T-helper 17 cell (primary cell): ENCODE measurements at regions not wholly inside any gene's neighbourhood (a gene's known extent, or its start where the extent isn't known, plus 50 kb on each side); places are given as distances from the start of the nearest gene placed in this dataset.
"Not testable (repeated sequence)": the region's sequence is repeated elsewhere in the genome, so short reads cannot be mapped to it uniquely, and the experiment has no call there.

Experiments
- ATAC-seq: fragments of 150-1000 bp; cut with Tn5 transposase; 2 replicates; pipeline ENCODE4 v1.10.0; 2021; ENCODE audit warnings: mild to moderate bottlenecking, moderate library complexity
- DNase-seq, 3 donors: peaks; one replicate each; pipeline versions ENCODE4 v3.0.0 to v3.0.0-alpha.2; 2020 to 2021
- H3K9me3 ChIP-seq: one replicate; pipeline ENCODE4 v1.7.0; 2013; ENCODE audit warnings: low read length, mild to moderate bottlenecking; ENCODE audit not compliant: control insufficient read depth, poor library complexity, severe bottlenecking
- H3K27ac Mint-ChIP-seq: one replicate; pipeline ENCODE4 v1.8.0; 2022; ENCODE audit warnings: mild to moderate bottlenecking, moderate library complexity, mixed read lengths
- H3K27me3 Mint-ChIP-seq: one replicate; pipeline ENCODE4 v1.8.0; 2022; ENCODE audit warnings: mixed read lengths
- H3K36me3 Mint-ChIP-seq: one replicate; pipeline ENCODE4 v1.8.0; 2022; ENCODE audit warnings: low read depth, mixed read lengths
- H3K4me1 Mint-ChIP-seq: one replicate; pipeline ENCODE4 v1.8.0; 2022; ENCODE audit warnings: mild to moderate bottlenecking, mixed read lengths
- H3K4me3 Mint-ChIP-seq: one replicate; pipeline ENCODE4 v1.8.0; 2022; ENCODE audit warnings: mild to moderate bottlenecking, moderate library complexity, mixed read lengths

- no peak for DNase-seq
- H3K27ac Mint-ChIP-seq = no peak overlapping the region
- no peaks in the 10 kb centered on the region for H3K4me1 Mint-ChIP-seq
- no peaks in the 10 kb centered on the region for H3K36me3 Mint-ChIP-seq
- H3K9me3 ChIP-seq = no peaks in the 10 kb centered on the region
- no peak overlapping the region for H3K4me3 Mint-ChIP-seq
- H3K27me3 Mint-ChIP-seq = no peaks in the 10 kb centered on the region
- ATAC-seq = no peak
Observed at GRCh38 chr2:154507186-154507585, 191.3 kb upstream of the KCNJ3 start.

- ATAC-seq = no peak
- H3K9me3 ChIP-seq = no peaks in the 10 kb centered on the region
- H3K36me3 Mint-ChIP-seq = no peaks in the 10 kb centered on the region
- H3K4me1 Mint-ChIP-seq = no peaks in the 10 kb centered on the region
- no peak overlapping the region for H3K27ac Mint-ChIP-seq
- no peak for DNase-seq
- H3K4me3 Mint-ChIP-seq = no peak overlapping the region
- no peaks in the 10 kb centered on the region for H3K27me3 Mint-ChIP-seq
Observed at GRCh38 chr2:154518872-154519271, 179.6 kb upstream of the KCNJ3 start.

GRCh38 chr2:154520951-154521350 lies 177.5 kb upstream of the KCNJ3 start:
- H3K9me3 ChIP-seq, H3K4me3 Mint-ChIP-seq, H3K27me3 Mint-ChIP-seq, H3K36me3 Mint-ChIP-seq, DNase-seq, ATAC-seq, H3K4me1 Mint-ChIP-seq, H3K27ac Mint-ChIP-seq: not testable (repeated sequence)

GRCh38 chr2:154526234-154526633 lies 172.3 kb upstream of the KCNJ3 start:
- no peaks in the 10 kb centered on the region for H3K4me1 Mint-ChIP-seq
- DNase-seq = no peak
- H3K9me3 ChIP-seq = no peaks in the 10 kb centered on the region
- H3K27me3 Mint-ChIP-seq = no peaks in the 10 kb centered on the region
- no peak for ATAC-seq
- H3K4me3 Mint-ChIP-seq = no peak overlapping the region
- no peaks in the 10 kb centered on the region for H3K36me3 Mint-ChIP-seq
- H3K27ac Mint-ChIP-seq = no peak overlapping the region

GRCh38 chr2:154527962-154528361 lies 170.5 kb upstream of the KCNJ3 start:
- Mint-ChIP-seq H3K36me3 (no peaks in the 10 kb centered on the region), H3K27ac (no peak overlapping the region)
- no peak for ATAC-seq

GRCh38 chr2:154532004-154532403 lies 166.5 kb upstream of the KCNJ3 start:
- no peaks in the 10 kb centered on the region for H3K4me1 Mint-ChIP-seq
- H3K9me3 ChIP-seq = no peaks in the 10 kb centered on the region
- no peaks in the 10 kb centered on the region for H3K27me3 Mint-ChIP-seq
- ATAC-seq (no peak), DNase-seq (no peak)
- H3K27ac Mint-ChIP-seq = no peak overlapping the region
- H3K4me3 Mint-ChIP-seq = no peak overlapping the region
- no peaks in the 10 kb centered on the region for H3K36me3 Mint-ChIP-seq

More at GRCh38 chr2:154527962-154528361, 170.5 kb upstream of the KCNJ3 start:
- DNase-seq = no peak
- H3K27me3 Mint-ChIP-seq = no peaks in the 10 kb centered on the region
- no peak overlapping the region for H3K4me3 Mint-ChIP-seq
- no peaks in the 10 kb centered on the region for H3K4me1 Mint-ChIP-seq
- no peaks in the 10 kb centered on the region for H3K9me3 ChIP-seq

GRCh38 chr2:154532763-154533162 lies 165.7 kb upstream of the KCNJ3 start:
- Mint-ChIP-seq H3K4me3 (no peak overlapping the region), H3K27ac (no peak overlapping the region), H3K27me3 (no peaks in the 10 kb centered on the region), H3K4me1 (no peaks in the 10 kb centered on the region), H3K36me3 (no peaks in the 10 kb centered on the region)
- ATAC-seq (no peak), DNase-seq (no peak)
- H3K9me3 ChIP-seq = no peaks in the 10 kb centered on the region

GRCh38 chr2:154533300-154533940 lies 165.1 kb upstream of the KCNJ3 start:
- Mint-ChIP-seq H3K4me1 (no peaks in the 10 kb centered on the region), H3K27ac (no peak overlapping the region), H3K27me3 (no peaks in the 10 kb centered on the region), H3K36me3 (no peaks in the 10 kb centered on the region), H3K4me3 (no peak overlapping the region)
- no peaks in the 10 kb centered on the region for H3K9me3 ChIP-seq
- ATAC-seq (no peak), DNase-seq (no peak)

- no peaks in the 10 kb centered on the region for H3K27me3 Mint-ChIP-seq
- H3K9me3 ChIP-seq = no peaks in the 10 kb centered on the region
- DNase-seq (no peak), ATAC-seq (no peak)
- H3K36me3 Mint-ChIP-seq = no peaks in the 10 kb centered on the region
- no peak overlapping the region for H3K4me3 Mint-ChIP-seq
- H3K27ac Mint-ChIP-seq = no peak overlapping the region
- H3K4me1 Mint-ChIP-seq = no peaks in the 10 kb centered on the region
Observed at GRCh38 chr2:154537024-154537423, 161.5 kb upstream of the KCNJ3 start.

- Mint-ChIP-seq H3K4me3 (no peak overlapping the region), H3K27me3 (no peaks in the 10 kb centered on the region), H3K27ac (no peak overlapping the region), H3K36me3 (no peaks in the 10 kb centered on the region), H3K4me1 (no peaks in the 10 kb centered on the region)
- no peak for ATAC-seq
- DNase-seq = no peak
- H3K9me3 ChIP-seq = no peaks in the 10 kb centered on the region
Observed at GRCh38 chr2:154537843-154538450, 160.5 kb upstream of the KCNJ3 start.

- Mint-ChIP-seq H3K27me3 (no peaks in the 10 kb centered on the region), H3K36me3 (no peaks in the 10 kb centered on the region), H3K4me1 (no peaks in the 10 kb centered on the region), H3K27ac (no peak overlapping the region), H3K4me3 (no peak overlapping the region)
- ATAC-seq = no peak
- no peak for DNase-seq
- no peaks in the 10 kb centered on the region for H3K9me3 ChIP-seq
Observed at GRCh38 chr2:154546341-154546740, 152.2 kb upstream of the KCNJ3 start.

GRCh38 chr2:154549869-154550268 lies 148.6 kb upstream of the KCNJ3 start:
- no peaks in the 10 kb centered on the region for H3K4me1 Mint-ChIP-seq
- DNase-seq (no peak), ATAC-seq (no peak)
- H3K9me3 ChIP-seq = no peaks in the 10 kb centered on the region
- no peak overlapping the region for H3K4me3 Mint-ChIP-seq
- H3K36me3 Mint-ChIP-seq = no peaks in the 10 kb centered on the region
- H3K27me3 Mint-ChIP-seq = no peaks in the 10 kb centered on the region
- H3K27ac Mint-ChIP-seq = no peak overlapping the region

- Mint-ChIP-seq H3K27me3 (no peaks in the 10 kb centered on the region), H3K4me1 (no peaks in the 10 kb centered on the region), H3K4me3 (no peak overlapping the region), H3K36me3 (no peaks in the 10 kb centered on the region), H3K27ac (no peak overlapping the region)
- no peaks in the 10 kb centered on the region for H3K9me3 ChIP-seq
- DNase-seq (no peak), ATAC-seq (no peak)
Observed at GRCh38 chr2:154551649-154552048, 146.8 kb upstream of the KCNJ3 start.

- no peaks in the 10 kb centered on the region for H3K27me3 Mint-ChIP-seq
- ATAC-seq (no peak), DNase-seq (no peak)
- H3K27ac Mint-ChIP-seq = no peak overlapping the region
- H3K36me3 Mint-ChIP-seq = no peaks in the 10 kb centered on the region
- no peaks in the 10 kb centered on the region for H3K9me3 ChIP-seq
- no peaks in the 10 kb centered on the region for H3K4me1 Mint-ChIP-seq
- no peak overlapping the region for H3K4me3 Mint-ChIP-seq
Observed at GRCh38 chr2:154554046-154554445, 144.4 kb upstream of the KCNJ3 start.
